ENCODE measurements at regions not wholly inside any gene's neighbourhood (a gene's known extent, or its start where the extent isn't known, plus 50 kb on each side); places are given as distances from the start of the nearest gene placed in this dataset.

DNA sequence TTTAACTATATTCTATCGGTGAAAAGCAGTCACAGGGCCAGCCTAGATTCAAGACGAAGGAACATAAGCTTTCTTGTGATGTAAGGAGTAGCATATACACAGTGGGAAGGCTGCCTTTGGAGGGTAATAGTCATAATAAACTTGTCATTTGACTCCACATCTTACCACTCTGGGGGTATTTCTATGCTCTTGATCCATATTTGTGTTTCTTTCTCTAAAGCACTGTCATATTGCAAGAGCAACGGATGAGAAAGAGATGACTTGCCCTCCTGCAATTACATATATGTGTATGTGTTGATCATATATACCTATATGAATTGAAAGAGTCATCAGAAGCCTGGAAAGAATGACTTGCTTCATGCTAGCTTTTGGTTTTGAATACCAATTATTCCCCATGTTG is 225.4 kb upstream of the HS3ST3A1 start:
- intact Hi-C loops (cut with micrococcal nuclease; ENCODE audit: unreplicated experiment) = no loop called here

DNA sequence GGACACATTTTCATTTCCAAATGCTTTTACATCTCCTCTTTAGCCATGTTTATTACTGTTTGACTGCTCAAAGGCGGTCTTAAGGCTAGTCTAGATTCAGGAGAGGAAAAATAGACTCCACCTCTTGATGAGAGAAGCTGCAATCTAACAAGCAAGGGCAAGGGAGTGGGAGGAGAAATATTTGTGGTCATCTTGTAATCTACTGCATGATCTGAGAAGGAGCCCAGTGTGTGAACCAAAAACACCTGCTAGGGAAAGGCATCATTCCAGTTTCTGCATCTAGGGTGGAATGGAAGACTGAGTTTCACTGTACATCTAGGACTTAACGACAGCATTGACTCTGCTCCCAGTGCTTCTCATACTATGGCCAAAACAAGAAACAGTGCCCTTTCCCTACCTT is 232.2 kb upstream of the HS3ST3A1 start:
- DNase-seq (ENCODE audit: low read depth, low spot score) = no peak
- no peaks in the 10 kb centered on the region for H3K27me3 ChIP-seq (ENCODE audit: control insufficient read depth, insufficient read depth, low read length)
- TF ChIP-seq POLR2AphosphoS5 (IDR thresholded peaks at IDR 0.05; ENCODE audit: low read depth, low read length) (no peak), SIN3A (IDR thresholded peaks at IDR 0.05; ENCODE audit: borderline replicate concordance, insufficient read depth, low read depth, low read length) (no peak), TCF7L2 (IDR thresholded peaks at IDR 0.05; ENCODE audit: low read depth, low read length) (no peak)
- TF ChIP-seq, protein P1, sequence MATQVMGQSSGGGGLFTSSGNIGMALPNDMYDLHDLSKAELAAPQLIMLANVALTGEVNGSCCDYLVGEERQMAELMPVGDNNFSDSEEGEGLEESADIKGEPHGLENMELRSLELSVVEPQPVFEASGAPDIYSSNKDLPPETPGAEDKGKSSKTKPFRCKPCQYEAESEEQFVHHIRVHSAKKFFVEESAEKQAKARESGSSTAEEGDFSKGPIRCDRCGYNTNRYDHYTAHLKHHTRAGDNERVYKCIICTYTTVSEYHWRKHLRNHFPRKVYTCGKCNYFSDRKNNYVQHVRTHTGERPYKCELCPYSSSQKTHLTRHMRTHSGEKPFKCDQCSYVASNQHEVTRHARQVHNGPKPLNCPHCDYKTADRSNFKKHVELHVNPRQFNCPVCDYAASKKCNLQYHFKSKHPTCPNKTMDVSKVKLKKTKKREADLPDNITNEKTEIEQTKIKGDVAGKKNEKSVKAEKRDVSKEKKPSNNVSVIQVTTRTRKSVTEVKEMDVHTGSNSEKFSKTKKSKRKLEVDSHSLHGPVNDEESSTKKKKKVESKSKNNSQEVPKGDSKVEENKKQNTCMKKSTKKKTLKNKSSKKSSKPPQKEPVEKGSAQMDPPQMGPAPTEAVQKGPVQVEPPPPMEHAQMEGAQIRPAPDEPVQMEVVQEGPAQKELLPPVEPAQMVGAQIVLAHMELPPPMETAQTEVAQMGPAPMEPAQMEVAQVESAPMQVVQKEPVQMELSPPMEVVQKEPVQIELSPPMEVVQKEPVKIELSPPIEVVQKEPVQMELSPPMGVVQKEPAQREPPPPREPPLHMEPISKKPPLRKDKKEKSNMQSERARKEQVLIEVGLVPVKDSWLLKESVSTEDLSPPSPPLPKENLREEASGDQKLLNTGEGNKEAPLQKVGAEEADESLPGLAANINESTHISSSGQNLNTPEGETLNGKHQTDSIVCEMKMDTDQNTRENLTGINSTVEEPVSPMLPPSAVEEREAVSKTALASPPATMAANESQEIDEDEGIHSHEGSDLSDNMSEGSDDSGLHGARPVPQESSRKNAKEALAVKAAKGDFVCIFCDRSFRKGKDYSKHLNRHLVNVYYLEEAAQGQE (IDR thresholded peaks at IDR 0.05; ENCODE audit: insufficient read depth in 1 of 2, low read depth in 2 of 2, low read length in 1 of 2) = no peak
- TF ChIP-seq, protein P2, sequence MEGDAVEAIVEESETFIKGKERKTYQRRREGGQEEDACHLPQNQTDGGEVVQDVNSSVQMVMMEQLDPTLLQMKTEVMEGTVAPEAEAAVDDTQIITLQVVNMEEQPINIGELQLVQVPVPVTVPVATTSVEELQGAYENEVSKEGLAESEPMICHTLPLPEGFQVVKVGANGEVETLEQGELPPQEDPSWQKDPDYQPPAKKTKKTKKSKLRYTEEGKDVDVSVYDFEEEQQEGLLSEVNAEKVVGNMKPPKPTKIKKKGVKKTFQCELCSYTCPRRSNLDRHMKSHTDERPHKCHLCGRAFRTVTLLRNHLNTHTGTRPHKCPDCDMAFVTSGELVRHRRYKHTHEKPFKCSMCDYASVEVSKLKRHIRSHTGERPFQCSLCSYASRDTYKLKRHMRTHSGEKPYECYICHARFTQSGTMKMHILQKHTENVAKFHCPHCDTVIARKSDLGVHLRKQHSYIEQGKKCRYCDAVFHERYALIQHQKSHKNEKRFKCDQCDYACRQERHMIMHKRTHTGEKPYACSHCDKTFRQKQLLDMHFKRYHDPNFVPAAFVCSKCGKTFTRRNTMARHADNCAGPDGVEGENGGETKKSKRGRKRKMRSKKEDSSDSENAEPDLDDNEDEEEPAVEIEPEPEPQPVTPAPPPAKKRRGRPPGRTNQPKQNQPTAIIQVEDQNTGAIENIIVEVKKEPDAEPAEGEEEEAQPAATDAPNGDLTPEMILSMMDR (IDR thresholded peaks at IDR 0.05) = no peak
- intact Hi-C loops (cut with micrococcal nuclease; ENCODE audit: unreplicated experiment) (no loop called here), in situ Hi-C loops (cut with HindIII; ENCODE audit: low pct_unique_long_range_greater_than_20kb, low sequenced_read_pairs) (no loop called here)
- ChIA-PET POLR2A (no interaction called here), CTCF (no interaction called here)
- no peaks in the 10 kb centered on the region for H3K9me3 ChIP-seq (ENCODE audit: control insufficient read depth, insufficient read depth, low read depth, low read length)
- no peaks in the 10 kb centered on the region for H3K4me1 ChIP-seq (ENCODE audit: control insufficient read depth, insufficient read depth, low read length)
- H3K36me3 ChIP-seq (ENCODE audit: control insufficient read depth, insufficient read depth, low read length) = no peaks in the 10 kb centered on the region
- no peak for ATAC-seq
- H3K4me3 ChIP-seq (ENCODE audit: low read depth in 2 of 2, low read length in 2 of 2) = no peak overlapping the region
- no TSS peak for BruUV-seq (replicated peaks)
- H3K27ac ChIP-seq (ENCODE audit: low read length) = no peak overlapping the region

More for the DNA sequence above, 225.4 kb upstream of the HS3ST3A1 start:
- Histone ChIP-seq H3K27me3 (ENCODE audit: control insufficient read depth, insufficient read depth, low read length) (no peaks in the 10 kb centered on the region), H3K4me1 (ENCODE audit: control insufficient read depth, insufficient read depth, low read length) (no peaks in the 10 kb centered on the region), H3K27ac (ENCODE audit: low read length) (no peak overlapping the region), H3K9me3 (ENCODE audit: control insufficient read depth, insufficient read depth, low read depth, low read length) (no peaks in the 10 kb centered on the region), H3K36me3 (ENCODE audit: control insufficient read depth, insufficient read depth, low read length) (no peaks in the 10 kb centered on the region), H3K4me3 (ENCODE audit: low read depth in 2 of 2, low read length in 2 of 2) (no peak overlapping the region)
- DNase-seq (ENCODE audit: low read depth, low spot score) (no peak), ATAC-seq (no peak)
- POLR2A ChIA-PET = no interaction called here
- BruUV-seq (replicated peaks) = no TSS peak
- TF ChIP-seq POLR2AphosphoS5 (IDR thresholded peaks at IDR 0.05; ENCODE audit: low read depth, low read length) (no peak), TCF7L2 (IDR thresholded peaks at IDR 0.05; ENCODE audit: low read depth, low read length) (no peak), SIN3A (IDR thresholded peaks at IDR 0.05; ENCODE audit: borderline replicate concordance, insufficient read depth, low read depth, low read length) (no peak)
- TF ChIP-seq, protein P1 (IDR thresholded peaks at IDR 0.05; ENCODE audit: insufficient read depth in 1 of 2, low read depth in 2 of 2, low read length in 1 of 2) = no peak
- TF ChIP-seq, protein P2 (IDR thresholded peaks at IDR 0.05) = no peak
- CTCF ChIA-PET = no interaction called here
- in situ Hi-C loops (cut with HindIII; ENCODE audit: low pct_unique_long_range_greater_than_20kb, low sequenced_read_pairs) = no loop called here
